GM18861 (cell line): ENCODE measurements at regions not wholly inside any gene's neighbourhood (a gene's known extent, or its start where the extent isn't known, plus 50 kb on each side); places are given as distances from the start of the nearest gene placed in this dataset.
"Not testable (repeated sequence)": the region's sequence is repeated elsewhere in the genome, so short reads cannot be mapped to it uniquely, and the experiment has no call there.

Source experiments
- ATAC-seq: cut with Tn5 transposase; IDR thresholded peaks from one replicate; pipeline ENCODE4 v1.9.1; 2021; ENCODE audit not compliant: unreplicated experiment

DNA sequence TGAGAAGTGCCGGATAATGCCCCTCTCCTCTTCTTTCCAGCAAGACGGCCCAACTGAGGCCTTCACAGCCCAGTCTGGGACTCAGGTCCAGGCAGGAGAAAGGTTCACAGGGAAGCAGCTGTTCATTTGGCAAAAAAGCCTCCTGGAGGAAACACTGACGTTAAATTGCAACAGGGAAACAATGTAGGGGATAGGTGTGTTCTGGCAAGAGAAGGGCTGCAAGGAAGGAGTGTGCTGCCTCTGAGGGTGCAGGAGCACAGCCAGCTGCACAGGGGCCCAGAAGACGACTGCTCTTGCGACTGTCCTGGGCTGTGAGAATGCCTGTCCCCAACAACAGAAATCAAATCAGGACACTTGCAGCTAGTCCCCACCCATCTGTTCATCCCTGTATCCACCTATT lies 70.6 kb upstream of the PMEPA1 start:
- ATAC-seq: no peak

DNA sequence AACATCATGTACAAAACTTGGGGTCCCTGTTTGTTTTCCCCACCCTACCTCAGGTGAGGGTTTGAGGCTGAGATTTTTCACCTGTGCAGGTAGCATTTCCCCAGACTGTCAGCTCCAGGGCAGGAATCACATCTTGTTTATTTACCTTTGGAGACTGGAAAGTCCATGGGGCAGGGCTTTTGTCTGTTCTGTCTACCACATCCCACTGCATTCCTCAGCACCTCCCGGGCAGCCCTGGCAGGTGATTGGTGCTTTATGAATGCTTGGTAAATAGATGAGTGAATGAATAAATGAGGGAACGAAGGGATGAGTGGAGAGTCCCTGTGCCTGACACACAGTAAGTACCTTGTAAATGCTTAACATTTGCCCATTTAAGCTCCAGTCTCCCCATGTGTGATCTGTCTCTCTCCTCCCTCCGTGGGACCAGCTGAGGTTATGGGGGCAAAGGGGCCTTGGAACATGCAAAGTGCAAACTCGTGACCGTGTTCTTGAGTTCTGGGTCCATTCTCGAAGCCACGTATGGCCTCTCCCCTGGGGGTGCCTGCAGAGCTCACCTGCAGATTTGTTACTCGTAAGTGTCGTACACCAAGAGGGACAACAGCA lies 69.7 kb upstream of the PMEPA1 start:
- ATAC-seq: no peak

DNA sequence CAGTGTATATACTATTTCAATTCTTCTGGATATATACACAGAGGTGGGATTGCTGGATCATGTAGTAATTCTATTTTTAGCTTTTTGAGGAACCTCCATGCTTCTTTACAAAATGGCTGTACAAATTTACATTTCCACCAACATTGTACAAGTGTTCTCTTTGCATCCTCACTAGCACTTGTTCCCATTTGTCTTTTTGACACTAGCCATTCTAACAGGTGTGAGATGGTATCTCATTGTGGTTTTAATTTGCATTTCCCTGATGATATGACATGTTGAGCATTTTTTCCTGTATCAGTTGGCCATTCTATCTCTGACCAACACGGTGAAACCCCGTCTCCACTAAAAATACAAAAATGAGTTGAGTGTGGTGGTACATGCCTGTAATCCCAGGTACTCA lies 68.1 kb upstream of the PMEPA1 start:
- no peak for ATAC-seq

DNA sequence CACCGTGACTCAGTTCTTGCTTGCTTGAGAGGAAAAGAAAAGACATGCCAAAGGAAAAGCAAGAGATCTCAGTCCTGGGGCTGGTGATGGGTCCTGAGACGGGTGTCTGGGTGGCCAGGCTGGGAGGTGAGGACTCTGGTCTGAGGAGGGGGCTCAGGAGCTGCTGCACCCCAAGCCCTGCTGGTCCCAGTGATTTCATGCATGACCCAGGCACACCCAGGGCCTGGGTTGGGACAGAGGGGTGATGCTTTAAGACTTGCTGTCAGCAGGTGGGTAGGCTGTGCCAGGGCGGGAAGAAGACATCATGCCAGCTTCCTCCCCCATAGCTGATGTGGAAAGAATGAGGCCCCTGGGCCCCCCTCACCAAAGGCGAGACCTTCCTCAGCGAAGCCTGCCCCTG lies 65.1 kb upstream of the PMEPA1 start:
- no peak for ATAC-seq

DNA sequence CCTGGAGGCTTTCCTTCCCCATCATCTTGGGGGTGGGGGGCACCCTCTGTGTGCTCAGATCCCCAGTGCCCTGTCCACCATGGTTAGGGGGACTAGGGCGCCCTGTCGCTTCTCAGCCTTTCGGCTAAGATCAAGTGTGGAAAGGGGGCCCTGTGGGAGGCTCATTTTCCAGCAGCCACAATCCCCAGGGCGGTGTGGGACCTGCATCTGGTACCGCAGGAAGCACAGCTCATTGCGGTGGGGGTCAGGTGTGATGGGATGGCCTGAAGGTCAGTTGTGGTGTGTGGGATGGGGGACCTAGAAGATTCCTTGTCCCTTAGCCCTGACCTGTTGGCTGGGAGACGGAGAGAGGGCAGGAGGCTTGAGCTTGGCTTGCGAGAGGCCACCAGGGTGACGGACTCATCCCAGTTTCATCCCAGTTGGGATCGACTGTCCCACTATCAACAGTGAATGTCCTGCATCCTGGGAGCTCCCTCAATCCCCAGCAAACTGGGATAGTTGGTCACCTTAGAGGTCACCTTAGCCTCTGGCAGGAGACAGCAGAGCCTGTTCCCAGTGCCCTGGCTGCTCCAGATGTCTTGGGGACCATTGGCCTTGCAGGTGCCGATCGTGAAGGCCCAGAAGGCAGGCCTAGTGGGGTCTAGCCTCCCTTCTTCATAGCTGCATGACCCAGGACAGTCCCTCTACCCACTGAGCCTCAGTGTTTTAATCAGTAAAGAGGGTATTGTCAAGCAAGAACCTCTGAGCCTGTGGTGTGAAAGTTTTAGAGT lies 64.5 kb upstream of the PMEPA1 start:
- ATAC-seq: no peak

DNA sequence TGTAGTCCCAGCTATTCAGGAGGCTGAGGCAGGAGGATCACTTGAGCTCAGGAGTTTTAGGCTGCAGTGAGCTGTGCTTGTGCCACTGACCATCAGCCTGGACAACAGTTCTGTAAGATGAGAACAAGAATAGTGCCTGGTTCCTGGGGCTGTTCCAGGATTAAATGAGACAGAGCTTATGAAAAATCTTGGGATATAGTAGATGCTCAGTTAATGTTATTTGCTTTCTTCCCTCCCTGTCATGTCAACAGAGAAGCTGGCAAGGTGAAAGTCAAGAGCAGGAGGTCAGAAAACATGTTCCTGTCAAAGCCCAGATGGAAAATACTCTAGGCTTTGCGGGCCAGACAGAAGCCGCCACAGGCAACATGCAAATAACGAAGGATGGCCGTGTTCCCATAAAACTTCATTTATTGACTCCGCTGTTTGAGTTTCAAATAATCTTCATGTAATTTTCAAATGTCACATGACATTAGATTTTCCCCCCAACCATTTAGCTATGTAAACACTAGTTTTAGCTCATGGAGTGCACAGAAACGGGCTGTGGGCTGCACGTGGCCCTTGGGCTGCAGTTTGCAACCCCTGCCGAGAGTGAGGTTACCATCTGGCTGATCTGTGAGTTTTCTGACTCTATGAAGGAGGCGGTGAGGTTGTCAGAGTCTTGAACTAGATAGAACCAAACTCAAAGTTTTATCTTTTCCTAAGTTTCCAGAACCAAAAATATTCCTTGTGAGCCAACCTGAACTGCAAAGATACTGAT lies 63.4 kb upstream of the PMEPA1 start:
- no peak for ATAC-seq

DNA sequence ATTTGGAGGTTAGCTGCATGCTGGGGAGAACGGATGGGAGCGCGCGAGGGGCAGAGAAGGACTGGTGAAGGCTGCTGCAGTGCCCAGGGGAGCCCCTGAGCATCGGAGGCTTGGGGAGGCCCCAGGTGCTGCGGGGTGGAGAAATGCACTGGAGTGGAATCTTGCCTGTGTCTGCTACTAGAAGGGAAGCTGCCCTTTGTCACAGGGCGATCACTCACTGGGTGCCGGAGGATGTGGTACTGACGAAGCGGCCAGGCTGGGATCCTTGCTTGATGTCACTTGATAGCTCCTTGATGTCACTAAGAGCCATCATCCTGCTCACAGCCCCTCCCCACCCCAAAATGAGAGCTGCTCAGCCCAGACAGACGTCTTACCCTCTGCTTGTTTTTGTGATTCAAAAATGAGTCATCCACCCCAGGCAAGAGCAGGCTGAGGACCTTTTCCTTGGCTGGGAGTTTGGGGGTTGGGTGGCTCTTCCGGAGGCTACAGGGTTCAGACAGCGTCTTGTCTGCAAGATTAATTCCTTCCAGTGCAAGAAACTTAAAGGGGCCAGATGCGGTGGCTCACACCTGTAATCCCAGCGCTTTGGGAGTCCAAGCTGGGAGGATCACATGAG lies 62.6 kb upstream of the PMEPA1 start:
- no peak for ATAC-seq

DNA sequence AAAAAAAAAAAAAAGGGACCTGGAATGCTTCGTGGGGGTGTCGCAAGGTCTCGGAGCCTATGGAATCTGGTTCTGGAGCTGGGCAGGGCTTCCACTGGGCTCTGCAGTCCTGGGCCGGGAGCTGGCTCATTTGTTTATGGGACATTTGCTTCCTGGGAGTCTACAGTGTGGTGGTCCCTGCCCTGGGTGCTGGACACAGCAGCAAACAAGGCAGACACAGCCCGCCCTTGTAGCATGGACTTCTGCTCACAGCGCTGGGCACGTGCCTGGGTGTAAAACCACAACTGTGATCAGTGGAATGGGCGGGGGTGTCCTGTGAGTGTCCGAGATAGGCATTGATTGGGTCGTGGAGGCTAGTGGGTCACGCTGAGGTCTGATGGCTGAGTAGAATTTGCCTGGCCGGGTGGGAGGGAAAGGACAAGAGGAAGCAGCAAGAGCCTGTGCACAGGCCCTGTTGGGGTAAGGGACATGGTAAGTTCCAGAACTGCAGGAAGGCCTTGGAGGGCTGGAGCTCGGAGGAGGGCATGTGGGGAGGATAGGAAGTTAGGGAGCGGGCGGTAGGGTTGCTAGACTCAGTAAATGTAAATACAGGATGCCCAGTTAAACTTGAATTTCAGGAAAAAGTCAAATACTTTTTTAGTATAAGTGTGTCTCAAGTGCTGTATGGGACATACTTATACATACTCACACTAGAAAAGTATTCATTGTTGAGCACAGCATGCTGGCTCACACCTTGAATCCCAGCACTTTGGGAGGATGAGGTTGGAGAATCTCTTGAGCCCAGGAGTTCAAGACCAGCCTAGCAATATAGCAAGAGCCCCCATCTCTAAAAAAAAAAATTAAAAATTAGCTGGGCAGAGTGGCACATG lies 61.3 kb upstream of the PMEPA1 start:
- ATAC-seq: no peak

DNA sequence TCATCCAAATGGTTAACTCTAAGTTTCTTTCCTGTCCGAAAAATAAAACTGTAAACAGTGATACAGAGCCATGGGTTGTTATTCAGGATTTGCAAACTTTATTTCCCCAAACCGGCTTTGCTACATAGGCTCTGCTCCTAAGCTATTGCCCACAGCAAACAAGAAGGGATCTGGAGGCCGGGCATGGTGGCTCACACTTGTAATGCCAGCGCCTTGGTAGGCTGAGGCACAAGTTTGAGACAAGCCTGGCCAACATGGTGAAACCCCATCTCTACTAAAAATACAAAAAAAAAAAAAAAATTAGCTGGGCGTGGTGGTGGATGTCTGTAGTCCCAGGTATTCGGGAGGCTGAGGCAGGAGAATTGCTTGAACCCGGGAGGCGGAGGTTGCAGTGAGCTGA lies 60.6 kb upstream of the PMEPA1 start:
- ATAC-seq: not testable (repeated sequence)

DNA sequence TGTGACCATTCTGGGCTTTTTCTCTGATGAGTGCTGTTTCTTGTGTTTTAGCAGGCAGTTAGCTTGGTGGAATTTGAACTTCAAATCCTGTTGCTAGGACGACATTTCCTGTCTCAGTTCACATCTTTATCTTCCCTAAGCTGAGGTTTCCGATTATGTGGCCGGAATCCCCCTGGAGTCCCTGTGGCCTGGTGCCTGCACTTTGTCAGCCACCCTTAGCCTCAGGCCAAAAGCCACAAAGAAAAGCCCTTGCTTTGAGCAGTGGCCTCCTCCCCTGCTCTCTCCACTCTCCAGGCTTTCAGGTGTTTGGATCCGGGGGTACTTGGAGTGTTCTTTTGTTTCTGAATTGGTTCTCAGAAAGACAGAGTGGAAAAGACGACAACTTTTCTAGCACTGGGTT lies 59.9 kb upstream of the PMEPA1 start:
- no peak for ATAC-seq

DNA sequence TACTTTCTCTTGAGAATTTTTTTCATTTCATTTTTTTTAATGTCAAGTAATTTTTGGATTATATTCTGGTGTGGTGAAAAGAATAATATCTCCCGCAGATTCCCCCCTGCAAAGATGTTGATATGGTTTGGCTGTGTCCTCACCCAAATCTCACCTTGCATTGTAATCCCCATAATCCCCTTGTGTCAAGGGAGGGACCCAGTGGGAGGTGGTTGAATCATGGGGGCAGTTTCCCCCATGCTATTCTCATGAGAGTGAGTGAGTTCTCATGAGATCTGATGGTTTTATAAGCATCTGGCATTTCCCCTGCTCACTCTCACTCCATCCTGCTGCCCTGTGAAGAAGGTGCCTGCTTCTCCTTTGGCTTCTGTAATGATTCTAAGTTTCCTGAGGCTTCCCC lies 58.7 kb upstream of the PMEPA1 start:
- ATAC-seq: no peak

DNA sequence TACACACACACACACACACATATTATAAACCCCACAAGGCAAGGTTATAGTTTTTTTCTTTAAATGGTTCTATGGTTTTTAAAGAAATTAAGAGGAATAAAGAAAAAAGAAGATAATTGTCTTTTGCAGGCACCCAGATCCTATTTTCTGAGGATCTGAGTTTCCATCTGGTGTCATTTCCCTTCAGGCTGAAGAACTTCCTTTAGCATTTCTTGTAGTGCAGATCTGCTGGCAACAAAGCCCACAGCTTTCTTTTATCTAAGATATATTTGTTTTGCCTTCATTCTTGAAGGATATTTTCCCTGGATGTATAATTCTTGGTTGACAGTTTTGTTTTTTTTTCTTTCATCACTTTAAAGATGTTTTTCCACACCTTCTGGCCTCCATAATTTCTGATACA lies 57.6 kb upstream of the PMEPA1 start:
- ATAC-seq: no peak

DNA sequence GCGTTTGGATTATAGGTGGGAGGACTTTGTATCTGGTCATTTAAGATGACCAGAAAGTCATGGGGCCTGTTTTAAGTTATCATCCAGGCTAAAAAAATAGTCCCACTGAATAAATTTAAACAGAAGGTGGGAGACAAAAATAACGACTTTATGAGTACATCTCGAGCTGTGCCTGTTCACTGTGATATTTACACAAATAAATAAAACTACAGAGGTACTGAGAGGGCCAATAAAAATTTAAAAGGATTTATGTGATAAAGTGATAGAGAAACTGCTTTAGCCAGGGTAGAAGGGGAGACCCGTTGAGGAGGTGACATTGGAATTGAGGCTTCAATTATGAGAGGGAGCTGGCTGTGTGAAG lies 53.4 kb upstream of the PMEPA1 start:
- ATAC-seq: no peak

DNA sequence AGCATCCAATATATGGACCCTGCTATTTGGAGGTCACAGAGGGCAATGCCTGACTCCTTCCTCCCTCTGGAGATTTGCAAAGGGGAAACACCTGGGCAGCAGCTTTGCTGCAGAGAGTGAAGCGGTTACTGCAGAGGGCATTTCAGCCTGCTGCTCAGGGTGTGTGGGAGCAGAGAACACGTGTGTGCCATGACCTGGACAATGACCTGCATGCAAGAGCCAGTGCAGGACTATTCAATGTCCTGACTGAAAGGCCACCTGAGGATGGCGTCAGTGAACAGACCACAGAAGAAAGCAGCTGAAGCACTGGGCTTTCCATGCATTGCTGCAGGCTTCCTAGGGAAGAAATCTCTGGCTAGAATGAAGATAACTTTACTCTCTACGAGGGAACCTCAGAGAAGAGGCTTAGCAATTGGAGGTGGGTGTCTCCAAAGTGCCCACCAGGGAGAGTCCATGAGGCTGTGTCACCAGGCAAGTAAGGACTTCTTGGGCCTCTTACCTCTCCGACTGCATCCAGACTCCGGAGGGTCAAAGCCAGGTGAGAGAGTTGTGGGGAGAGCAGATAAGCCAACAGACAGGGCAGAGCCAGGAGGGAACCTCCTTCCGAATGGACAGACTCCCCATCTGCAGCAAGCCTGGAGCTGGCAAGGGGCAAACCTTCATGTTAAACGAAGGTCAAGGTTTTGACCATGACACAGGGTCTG lies 52.9 kb upstream of the PMEPA1 start:
- ATAC-seq: no peak

DNA sequence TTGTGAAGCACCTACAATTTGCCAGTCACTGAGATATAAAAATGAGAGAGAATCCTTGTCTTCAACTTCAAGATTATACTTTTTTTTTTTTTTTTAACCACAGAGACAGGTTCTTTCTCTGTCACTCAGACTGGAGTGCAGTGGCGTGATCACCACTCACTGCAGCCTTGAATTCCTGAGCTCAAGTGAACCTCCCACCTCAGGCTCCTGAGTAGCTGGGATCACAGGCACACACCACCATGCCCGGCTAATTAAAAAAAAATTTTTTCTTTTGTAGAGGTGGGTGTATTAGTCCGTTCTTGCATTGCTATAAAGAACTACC lies 51.6 kb upstream of the PMEPA1 start:
- ATAC-seq: no peak

DNA sequence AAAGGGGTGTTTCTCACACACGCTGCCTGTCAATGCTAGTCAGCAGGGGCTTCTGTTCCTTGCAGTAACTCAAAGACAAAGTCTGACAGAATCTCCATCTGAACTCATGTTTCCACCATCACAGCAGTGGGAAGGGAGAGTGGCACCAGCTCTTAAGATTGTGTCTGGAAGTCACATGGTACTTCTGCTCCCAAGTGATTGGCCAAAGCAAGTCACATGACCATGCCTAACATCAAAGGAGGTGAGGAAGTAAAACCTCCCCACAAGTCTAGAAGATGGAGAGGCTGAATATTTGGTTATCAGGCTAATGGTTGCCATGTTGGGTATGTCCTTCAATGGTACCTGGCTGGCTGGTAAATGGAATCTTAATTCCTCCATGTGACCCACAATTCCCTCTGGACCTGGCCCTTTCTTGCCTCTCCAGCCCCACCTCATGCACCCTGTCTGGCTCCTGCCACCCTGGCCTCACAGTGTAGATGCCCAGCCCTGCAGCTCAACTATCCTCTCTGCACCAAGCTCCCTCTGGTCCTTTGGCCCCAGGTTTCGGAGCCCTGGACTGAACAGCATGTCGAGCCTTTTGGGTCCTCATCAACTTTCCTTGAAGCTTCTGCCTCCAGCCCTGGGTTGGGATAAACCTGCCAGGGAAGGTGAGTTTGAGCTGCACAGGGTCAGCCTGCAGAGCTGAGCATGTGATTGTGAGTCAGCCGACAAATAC lies 51.0 kb upstream of the PMEPA1 start:
- no peak for ATAC-seq

DNA sequence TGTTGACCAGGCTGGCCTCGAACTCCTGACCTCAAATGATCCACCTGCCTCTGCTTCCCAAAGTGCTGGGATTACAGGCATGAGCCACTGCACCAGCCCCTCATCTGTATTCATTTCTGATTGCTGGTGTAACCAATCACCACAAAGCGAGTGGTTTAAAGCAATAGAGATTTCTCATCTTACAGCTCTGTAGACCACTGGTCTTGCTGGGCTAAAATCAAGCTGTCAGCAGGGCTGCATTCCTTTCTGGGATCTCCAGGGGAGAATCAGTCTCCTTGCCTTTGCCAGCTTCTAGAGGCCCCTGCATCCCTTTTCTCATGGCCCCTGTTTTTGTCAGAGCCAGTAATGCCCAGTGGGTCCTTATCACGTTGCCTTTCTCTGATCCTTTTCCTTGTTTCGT lies 49.9 kb upstream of the PMEPA1 start:
- no peak for ATAC-seq
